Stomach (tissue), 8 donors: ENCODE measurements at regions not wholly inside any gene's neighbourhood (a gene's known extent, or its start where the extent isn't known, plus 50 kb on each side); places are given as distances from the start of the nearest gene placed in this dataset.

Experiments used
- DNase-seq, 2 donors: peaks; one replicate each; pipeline versions ENCODE4 v3.0.0 to v3.0.0-alpha.2; 2013 to 2019
- H3K27ac ChIP-seq, 5 donors: fragments of 200-600 bp in 4 of 5; sonication (generic) in 4 of 5; one replicate each; pipeline ENCODE4 v1.5.1; 2013 to 2019; ENCODE audit warnings: mild to moderate bottlenecking in 1 of 5, moderate library complexity in 1 of 5
- H3K27me3 ChIP-seq, 3 donors: fragments of 200-600 bp; sonication (generic); one replicate each; pipeline ENCODE4 v1.5.1; 2017 to 2019; ENCODE audit warnings: mixed run types in 1 of 3
- H3K36me3 ChIP-seq, 4 donors: fragments of 200-600 bp; sonication (generic); 1 replicate in 3 of 4; 2 replicates in 1 of 4; pipeline ENCODE4 v1.5.1; 2016 to 2019
- H3K4me1 ChIP-seq, 4 donors: fragments of 200-600 bp; sonication (generic); one replicate each; pipeline ENCODE4 v1.5.1; 2016 to 2019
- H3K4me3 ChIP-seq, 4 donors: fragments of 200-600 bp; sonication (generic) in 3 of 4; one replicate each; pipeline ENCODE4 v1.5.1; 2016 to 2019; ENCODE audit warnings: mild to moderate bottlenecking in 1 of 4
- H3K9me3 ChIP-seq, 4 donors: fragments of 200-600 bp; sonication (generic); one replicate each; pipeline ENCODE4 v1.5.1; 2016 to 2019
- EP300 ChIP-seq: sonication (generic); formaldehyde crosslinking; IDR thresholded peaks from one replicate; pipeline ENCODE4 v1.6.1; 2017; ENCODE audit warnings: antibody characterized with exemption
- POLR2A ChIP-seq, 4 donors: fragments of 450-650 bp; IDR thresholded peaks; one replicate each; pipeline ENCODE4 v1.6.1; 2016; ENCODE audit warnings: antibody characterized with exemption in 4 of 4, control low read depth in 2 of 4, mild to moderate bottlenecking in 1 of 4, moderate library complexity in 1 of 4
- POLR2AphosphoS5 ChIP-seq, 3 donors: sonication (generic); formaldehyde crosslinking; IDR thresholded peaks; one replicate each; pipeline ENCODE4 v1.6.1; 2016; ENCODE audit warnings: antibody characterized with exemption in 3 of 3
- WGBS, 5 donors: extraction: QIAGEN DNeasy Blood & Tissue Kit in 3 of 5; methylation state at CpG; one replicate each; pipeline versions ENCODE4 v1.1.5 to v1.1.7; 2013 to 2018; 5-methylcytosine and 5-hydroxymethylcytosine counted together
- intact Hi-C: fragments of 100-400 bp; cut with DNase I; formaldehyde crosslinking; loops from one replicate; pipeline ENCODE4 v1.15.1; 2023; ENCODE audit warnings: low total_unique reads
- TF ChIP-seq, protein P1 (sequence below), 7 experiments: fragments of 450-650 bp in 4 of 7; fragments of 200-600 bp in 3 of 7; sonication (generic) in 3 of 7; IDR thresholded peaks; one replicate each; pipeline ENCODE4 v1.5.1; 2016 to 2019; ENCODE audit warnings: antibody characterized with exemption in 7 of 7, control low read depth in 2 of 7, mild to moderate bottlenecking in 1 of 7
- donor health status: healthy with polysubstance abuse.
- donor health status: Bipolar disorder and iron deficiency.
- donor health status: healthy.

DNA sequence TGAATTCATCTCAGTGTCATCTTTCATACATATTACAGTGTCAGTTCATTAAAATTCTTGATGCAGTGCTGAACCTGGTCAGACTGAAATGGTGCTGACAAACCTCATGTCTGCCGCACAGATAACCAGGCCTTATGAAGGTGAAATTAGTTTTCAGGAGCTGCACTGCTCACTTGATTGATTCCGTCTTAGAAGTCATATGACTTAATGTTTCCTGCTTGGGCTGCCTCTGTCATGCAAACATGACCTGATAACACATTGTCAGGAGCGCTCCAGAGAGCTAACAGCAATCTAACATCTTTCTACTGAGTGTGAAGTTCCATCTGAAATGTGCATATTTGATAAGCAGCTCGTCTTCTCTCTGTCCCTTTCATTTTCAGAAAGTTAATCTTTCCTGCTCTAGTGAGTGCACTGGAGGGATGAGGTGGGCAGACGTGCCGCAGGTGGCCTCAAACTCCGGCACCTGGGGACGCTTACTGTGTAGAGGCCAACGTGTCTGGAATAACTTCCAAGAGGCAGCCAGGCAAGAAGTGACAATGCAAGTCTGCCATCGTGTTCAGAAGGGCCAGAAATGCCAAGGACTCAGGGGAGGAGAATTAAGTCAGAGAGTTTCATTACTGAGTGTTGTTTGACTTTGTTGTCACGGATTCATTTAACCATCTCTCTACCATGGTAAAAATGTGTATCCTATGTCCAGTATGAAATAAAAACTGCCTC, 592.1 kb downstream of the TLE1 start:
- no peak for DNase-seq
- WGBS, 5 donors = 63 to 72% (median 69%) methylated on average over 11 of the region's 11 CpGs
- intact Hi-C loops = no loop called here
- Histone ChIP-seq H3K36me3 (no peaks in the 10 kb centered on the region), H3K4me3 (no peak overlapping the region), H3K9me3 (peaks cover 0 to 6% (median 0%) of the 10 kb centered on the region in 4 donors), H3K4me1 (no peaks in the 10 kb centered on the region), H3K27me3 (no peaks in the 10 kb centered on the region), H3K27ac (no peak overlapping the region)
- no peak for TF ChIP-seq POLR2AphosphoS5 (IDR thresholded peaks at IDR 0.05)
- TF ChIP-seq, protein P1, sequence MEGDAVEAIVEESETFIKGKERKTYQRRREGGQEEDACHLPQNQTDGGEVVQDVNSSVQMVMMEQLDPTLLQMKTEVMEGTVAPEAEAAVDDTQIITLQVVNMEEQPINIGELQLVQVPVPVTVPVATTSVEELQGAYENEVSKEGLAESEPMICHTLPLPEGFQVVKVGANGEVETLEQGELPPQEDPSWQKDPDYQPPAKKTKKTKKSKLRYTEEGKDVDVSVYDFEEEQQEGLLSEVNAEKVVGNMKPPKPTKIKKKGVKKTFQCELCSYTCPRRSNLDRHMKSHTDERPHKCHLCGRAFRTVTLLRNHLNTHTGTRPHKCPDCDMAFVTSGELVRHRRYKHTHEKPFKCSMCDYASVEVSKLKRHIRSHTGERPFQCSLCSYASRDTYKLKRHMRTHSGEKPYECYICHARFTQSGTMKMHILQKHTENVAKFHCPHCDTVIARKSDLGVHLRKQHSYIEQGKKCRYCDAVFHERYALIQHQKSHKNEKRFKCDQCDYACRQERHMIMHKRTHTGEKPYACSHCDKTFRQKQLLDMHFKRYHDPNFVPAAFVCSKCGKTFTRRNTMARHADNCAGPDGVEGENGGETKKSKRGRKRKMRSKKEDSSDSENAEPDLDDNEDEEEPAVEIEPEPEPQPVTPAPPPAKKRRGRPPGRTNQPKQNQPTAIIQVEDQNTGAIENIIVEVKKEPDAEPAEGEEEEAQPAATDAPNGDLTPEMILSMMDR (IDR thresholded peaks at IDR 0.05) = no peak

DNA sequence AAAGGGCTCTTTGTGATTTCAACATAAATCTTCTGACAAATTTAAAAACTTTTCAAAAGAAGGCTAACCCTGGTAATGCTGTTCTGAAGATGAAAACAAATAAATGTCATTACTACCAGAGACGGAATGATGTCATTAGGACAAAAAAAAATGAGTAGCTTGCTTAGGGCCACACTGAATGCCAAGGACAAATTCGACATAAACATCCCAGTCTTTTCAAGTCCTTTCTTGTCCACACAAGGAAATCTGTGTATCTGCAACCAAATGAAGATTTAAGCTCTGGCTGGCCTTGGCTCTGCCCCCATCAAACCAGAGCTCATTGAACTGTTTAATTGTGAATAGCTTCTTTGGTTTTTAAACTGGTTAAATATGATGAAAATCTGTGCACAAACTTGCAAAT, 592.7 kb downstream of the TLE1 start:
- DNase-seq = peak in 1 of 2 donors; percentile 43
- WGBS, 5 donors = 50 to 70% (median 63%) methylated on average over 2 of the region's 2 CpGs
- peaks cover 0 to 6% (median 0%) of the 10 kb centered on the region in 4 donors for H3K9me3 ChIP-seq
- H3K4me3 ChIP-seq = no peak overlapping the region
- no peak overlapping the region for H3K27ac ChIP-seq
- intact Hi-C loops = no loop called here
- H3K27me3 ChIP-seq = no peaks in the 10 kb centered on the region
- no peaks in the 10 kb centered on the region for H3K4me1 ChIP-seq
- TF ChIP-seq, protein P1 (IDR thresholded peaks at IDR 0.05) = no peak
- no peak for TF ChIP-seq POLR2AphosphoS5 (IDR thresholded peaks at IDR 0.05)
- no peak for TF ChIP-seq POLR2A (IDR thresholded peaks at IDR 0.05)
- no peak for TF ChIP-seq EP300
- H3K36me3 ChIP-seq = no peaks in the 10 kb centered on the region

DNA sequence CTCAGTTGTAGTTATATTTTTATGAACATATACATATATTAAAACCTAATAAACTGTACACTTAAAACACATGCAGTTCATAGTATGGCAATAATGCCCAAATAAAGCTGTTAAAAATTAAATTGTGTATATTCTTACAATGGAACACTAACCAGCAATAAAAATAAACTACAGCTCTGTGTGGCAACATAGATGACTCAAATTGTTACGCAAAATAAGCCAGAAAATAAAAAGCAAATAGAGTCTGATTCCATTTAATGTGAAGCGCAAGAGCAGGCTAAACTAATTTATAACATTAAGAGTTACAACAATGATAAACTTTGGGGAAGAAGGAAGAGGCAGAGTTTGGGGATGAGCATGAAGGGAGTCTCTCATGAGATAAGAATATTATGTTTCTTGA, 597.3 kb downstream of the TLE1 start:
- DNase-seq = no peak
- TF ChIP-seq POLR2A (IDR thresholded peaks at IDR 0.05) (no peak), POLR2AphosphoS5 (IDR thresholded peaks at IDR 0.05) (no peak), EP300 (no peak)
- TF ChIP-seq, protein P1 (IDR thresholded peaks at IDR 0.05) = no peak
- H3K27me3 ChIP-seq = no peaks in the 10 kb centered on the region
- H3K36me3 ChIP-seq = no peaks in the 10 kb centered on the region
- no peaks in the 10 kb centered on the region for H3K4me1 ChIP-seq
- no peak overlapping the region for H3K4me3 ChIP-seq
- intact Hi-C loops = no loop called here
- no peak overlapping the region for H3K27ac ChIP-seq
- WGBS, 5 donors = 90 to 96% (median 95%) methylated on average over 2 of the region's 2 CpGs
- peaks cover 0 to 6% (median 0%) of the 10 kb centered on the region in 4 donors for H3K9me3 ChIP-seq

DNA sequence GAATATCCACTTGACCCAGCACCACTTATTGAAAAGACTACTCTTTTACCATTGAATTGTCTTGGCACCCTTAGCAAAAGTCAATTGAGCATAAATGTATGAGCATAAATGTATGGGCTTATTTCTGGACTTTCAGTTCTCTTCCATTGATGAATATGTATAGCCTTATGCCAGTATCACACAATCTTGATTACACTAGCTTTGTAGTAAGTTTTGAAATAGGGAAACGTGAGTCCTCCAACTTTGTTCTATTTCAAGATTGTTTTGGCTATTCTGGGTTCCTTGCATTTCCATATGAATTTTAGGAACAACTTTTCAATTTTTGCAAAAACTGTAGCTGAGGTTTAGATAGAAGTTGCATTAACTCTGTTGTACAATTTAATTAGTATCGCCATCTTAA, 601.0 kb downstream of the TLE1 start:
- DNase-seq = no peak
- WGBS, 5 donors = 78 to 88% (median 83%) methylated on average over 2 of the region's 2 CpGs
- Histone ChIP-seq H3K4me1 (peaks cover 0 to 8% (median 3%) of the 10 kb centered on the region in 4 donors), H3K27me3 (no peaks in the 10 kb centered on the region), H3K9me3 (peaks cover 0 to 6% (median 0%) of the 10 kb centered on the region in 4 donors), H3K4me3 (no peak overlapping the region), H3K36me3 (no peaks in the 10 kb centered on the region), H3K27ac (no peak overlapping the region)
- intact Hi-C loops = no loop called here
- TF ChIP-seq POLR2A (IDR thresholded peaks at IDR 0.05) (no peak), EP300 (no peak), POLR2AphosphoS5 (IDR thresholded peaks at IDR 0.05) (no peak)
- TF ChIP-seq, protein P1 (IDR thresholded peaks at IDR 0.05) = no peak
